Fibroblast of villous mesenchyme (primary cell): ENCODE measurements at regions not wholly inside any gene's neighbourhood (a gene's known extent, or its start where the extent isn't known, plus 50 kb on each side); places are given as distances from the start of the nearest gene placed in this dataset.
"Not testable (repeated sequence)": the region's sequence is repeated elsewhere in the genome, so short reads cannot be mapped to it uniquely, and the experiment has no call there.

Source experiments
- DNase-seq: peaks from one replicate; pipeline ENCODE4 v3.0.0-alpha.2; 2010; ENCODE audit warnings: low read depth
- H3K4me3 ChIP-seq: 2 replicates; pipeline ENCODE4 v1.5.1; 2011; ENCODE audit warnings: low read depth, mild to moderate bottlenecking, low read length
- CTCF ChIP-seq: IDR thresholded peaks from 2 replicates; pipeline ENCODE4 v1.5.1; 2012; ENCODE audit warnings: low read depth, mild to moderate bottlenecking, low read length; ENCODE audit not compliant: insufficient read depth

- no peak for TF ChIP-seq CTCF
- no peak overlapping the region for H3K4me3 ChIP-seq
- no peak for DNase-seq
Observed at GRCh38 chr18:30806823-30807222, 235.7 kb downstream of the DSC3 start.

GRCh38 chr18:30800800-30801199, 241.7 kb downstream of the DSC3 start:
- no peak for DNase-seq
- no peak for TF ChIP-seq CTCF
- H3K4me3 ChIP-seq = no peak overlapping the region

GRCh38 chr18:30792051-30792450, 250.5 kb downstream of the DSC3 start:
- no peak for DNase-seq
- no peak overlapping the region for H3K4me3 ChIP-seq
- no peak for TF ChIP-seq CTCF

- H3K4me3 ChIP-seq, DNase-seq: not testable (repeated sequence)
Observed at GRCh38 chr18:30788411-30788991, 254.0 kb downstream of the DSC3 start.

GRCh38 chr18:30787410-30787809, 255.1 kb downstream of the DSC3 start:
- TF ChIP-seq CTCF = no peak
- DNase-seq = no peak
- H3K4me3 ChIP-seq = no peak overlapping the region

- no peak for DNase-seq
- no peak for TF ChIP-seq CTCF
- H3K4me3 ChIP-seq = no peak overlapping the region
Observed at GRCh38 chr18:30781601-30782000, 260.9 kb downstream of the DSC3 start.

GRCh38 chr18:30775629-30776028, 266.9 kb downstream of the DSC3 start:
- no peak for TF ChIP-seq CTCF
- DNase-seq = no peak
- H3K4me3 ChIP-seq = no peak overlapping the region

- H3K4me3 ChIP-seq, DNase-seq: not testable (repeated sequence)
Observed at GRCh38 chr18:30772170-30772569, 270.4 kb downstream of the DSC3 start.
